WTC11 (cell line): ENCODE measurements at regions not wholly inside any gene's neighbourhood (a gene's known extent, or its start where the extent isn't known, plus 50 kb on each side); places are given as distances from the start of the nearest gene placed in this dataset.

Experiments
- CREB1 ChIP-seq: sonication (generic); formaldehyde crosslinking; IDR thresholded peaks from 2 replicates; pipeline ENCODE4 v1.8.0; 2023; ENCODE audit warnings: mild to moderate bottlenecking, missing genetic modification reagents
- JUN ChIP-seq: sonication (generic); formaldehyde crosslinking; IDR thresholded peaks from 2 replicates; pipeline ENCODE4 v1.8.0; 2023; ENCODE audit warnings: mild to moderate bottlenecking, missing genetic modification reagents
- ZNF263 ChIP-seq: sonication (generic); formaldehyde crosslinking; IDR thresholded peaks from 2 replicates; pipeline ENCODE4 v1.8.1; 2022; ENCODE audit warnings: low read depth, mild to moderate bottlenecking, moderate library complexity, missing genetic modification reagents
- TF ChIP-seq, protein P1 (sequence below): fragments of 200-600 bp; IDR thresholded peaks from 2 replicates; pipeline ENCODE4 v1.8.0; 2022; ENCODE audit warnings: antibody characterized with exemption
- TF ChIP-seq, protein P2 (sequence below): sonication (generic); formaldehyde crosslinking; IDR thresholded peaks from 2 replicates; pipeline ENCODE4 v1.8.0; 2022; ENCODE audit warnings: mild to moderate bottlenecking, missing genetic modification reagents
- TF ChIP-seq, protein P3 (sequence below): sonication (generic); formaldehyde crosslinking; IDR thresholded peaks from 2 replicates; pipeline ENCODE4 v1.8.0; 2022; ENCODE audit warnings: mild to moderate bottlenecking, missing genetic modification reagents

DNA sequence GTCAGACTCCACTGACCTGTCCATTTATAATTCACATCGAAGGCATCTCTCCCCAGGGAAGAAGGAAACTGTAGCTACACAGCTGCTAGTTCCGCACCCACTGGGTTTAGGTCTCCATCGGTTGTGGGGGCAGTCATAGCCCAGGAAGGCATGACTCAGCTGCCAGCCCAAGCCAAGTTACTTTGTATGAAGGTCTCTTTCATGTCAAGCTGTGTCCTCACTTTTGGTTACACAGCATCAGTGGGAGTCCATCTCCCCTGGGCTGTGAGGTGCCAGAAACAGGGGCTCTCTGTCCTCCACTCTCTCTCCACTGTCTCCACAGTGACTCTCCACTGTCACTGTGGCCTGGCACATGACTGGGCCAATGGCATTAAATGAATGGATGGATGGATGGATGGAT lies 585.2 kb downstream of the BRD1 start:
- TF ChIP-seq, protein P1, sequence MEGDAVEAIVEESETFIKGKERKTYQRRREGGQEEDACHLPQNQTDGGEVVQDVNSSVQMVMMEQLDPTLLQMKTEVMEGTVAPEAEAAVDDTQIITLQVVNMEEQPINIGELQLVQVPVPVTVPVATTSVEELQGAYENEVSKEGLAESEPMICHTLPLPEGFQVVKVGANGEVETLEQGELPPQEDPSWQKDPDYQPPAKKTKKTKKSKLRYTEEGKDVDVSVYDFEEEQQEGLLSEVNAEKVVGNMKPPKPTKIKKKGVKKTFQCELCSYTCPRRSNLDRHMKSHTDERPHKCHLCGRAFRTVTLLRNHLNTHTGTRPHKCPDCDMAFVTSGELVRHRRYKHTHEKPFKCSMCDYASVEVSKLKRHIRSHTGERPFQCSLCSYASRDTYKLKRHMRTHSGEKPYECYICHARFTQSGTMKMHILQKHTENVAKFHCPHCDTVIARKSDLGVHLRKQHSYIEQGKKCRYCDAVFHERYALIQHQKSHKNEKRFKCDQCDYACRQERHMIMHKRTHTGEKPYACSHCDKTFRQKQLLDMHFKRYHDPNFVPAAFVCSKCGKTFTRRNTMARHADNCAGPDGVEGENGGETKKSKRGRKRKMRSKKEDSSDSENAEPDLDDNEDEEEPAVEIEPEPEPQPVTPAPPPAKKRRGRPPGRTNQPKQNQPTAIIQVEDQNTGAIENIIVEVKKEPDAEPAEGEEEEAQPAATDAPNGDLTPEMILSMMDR: no peak
- TF ChIP-seq ZNF263 (CRISPR knock-in tag) (no peak), CREB1 (CRISPR knock-in tag) (no peak), JUN (no peak)
- TF ChIP-seq, protein P2, sequence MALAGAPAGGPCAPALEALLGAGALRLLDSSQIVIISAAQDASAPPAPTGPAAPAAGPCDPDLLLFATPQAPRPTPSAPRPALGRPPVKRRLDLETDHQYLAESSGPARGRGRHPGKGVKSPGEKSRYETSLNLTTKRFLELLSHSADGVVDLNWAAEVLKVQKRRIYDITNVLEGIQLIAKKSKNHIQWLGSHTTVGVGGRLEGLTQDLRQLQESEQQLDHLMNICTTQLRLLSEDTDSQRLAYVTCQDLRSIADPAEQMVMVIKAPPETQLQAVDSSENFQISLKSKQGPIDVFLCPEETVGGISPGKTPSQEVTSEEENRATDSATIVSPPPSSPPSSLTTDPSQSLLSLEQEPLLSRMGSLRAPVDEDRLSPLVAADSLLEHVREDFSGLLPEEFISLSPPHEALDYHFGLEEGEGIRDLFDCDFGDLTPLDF (CRISPR knock-in tag): no peak
- TF ChIP-seq, protein P3, sequence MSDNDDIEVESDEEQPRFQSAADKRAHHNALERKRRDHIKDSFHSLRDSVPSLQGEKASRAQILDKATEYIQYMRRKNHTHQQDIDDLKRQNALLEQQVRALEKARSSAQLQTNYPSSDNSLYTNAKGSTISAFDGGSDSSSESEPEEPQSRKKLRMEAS: no peak
